H1 (cell line): ENCODE measurements at regions not wholly inside any gene's neighbourhood (a gene's known extent, or its start where the extent isn't known, plus 50 kb on each side); places are given as distances from the start of the nearest gene placed in this dataset.

Experiments used
- BACH1 ChIP-seq: IDR thresholded peaks from 2 replicates; pipeline ENCODE4 v1.6.1; 2012; ENCODE audit warnings: low read length, improper control_type of control experiment
- CHD7 ChIP-seq: fragments of 300-600 bp; sonication (generic); IDR thresholded peaks from 2 replicates; pipeline ENCODE4 v1.7.1; 2012; ENCODE audit warnings: low read length, moderate library complexity, mild to moderate bottlenecking, inconsistent platforms; ENCODE audit not compliant: insufficient replicate concordance
- CTCF ChIP-seq, 3 experiments: IDR thresholded peaks; 1 replicate in 2 of 3; 2 replicates in 1 of 3; pipeline versions ENCODE4 v1.5.1 to v1.6.1; 2011; ENCODE audit warnings: low read length in 3 of 3, mild to moderate bottlenecking in 3 of 3, inconsistent platforms in 2 of 3, low read depth in 1 of 3, moderate library complexity in 1 of 3; ENCODE audit not compliant: insufficient read depth in 1 of 3; ENCODE audit errors: control extremely low read depth in 1 of 3
- EP300 ChIP-seq, 2 experiments: IDR thresholded peaks; 1 replicate in 1 of 2; 2 replicates in 1 of 2; pipeline ENCODE4 v1.6.1; 2011 to 2012; ENCODE audit warnings: low read depth in 2 of 2, low read length in 2 of 2, mild to moderate bottlenecking in 2 of 2, borderline replicate concordance in 1 of 2, inconsistent platforms in 1 of 2, moderate library complexity in 1 of 2
- EZH2 ChIP-seq: fragments of 200-600 bp; sonication (generic); IDR thresholded peaks from 2 replicates; pipeline ENCODE4 v1.7.1; 2012; ENCODE audit warnings: low read depth, mild to moderate bottlenecking, moderate library complexity, low read length, inconsistent platforms; ENCODE audit not compliant: severe bottlenecking
- JUN ChIP-seq: IDR thresholded peaks from 2 replicates; pipeline ENCODE4 v1.6.1; 2011; ENCODE audit warnings: low read depth, mild to moderate bottlenecking, improper control_type of control experiment, low read length
- POLR2A ChIP-seq, 2 experiments: IDR thresholded peaks; 1 replicate in 1 of 2; 2 replicates in 1 of 2; pipeline ENCODE4 v1.6.1; 2011; ENCODE audit warnings: low read depth in 2 of 2, low read length in 2 of 2, mild to moderate bottlenecking in 2 of 2; ENCODE audit errors: control extremely low read depth in 1 of 2
- RAD21 ChIP-seq, 2 experiments: IDR thresholded peaks in 1 of 2; conservative IDR thresholded peaks in 1 of 2; 2 replicates each; pipeline ENCODE4 v1.6.1; 2011; ENCODE audit warnings: low read depth in 2 of 2, low read length in 2 of 2, improper control_type of control experiment in 1 of 2, inconsistent platforms in 1 of 2, mild to moderate bottlenecking in 1 of 2, moderate library complexity in 1 of 2
- USF2 ChIP-seq: IDR thresholded peaks from 2 replicates; pipeline ENCODE4 v1.6.1; 2011; ENCODE audit warnings: low read length, improper control_type of control experiment

GRCh38 chr3:187983484-187984124 lies 170.4 kb upstream of the LPP start:
- TF ChIP-seq JUN, result no peak
- no peak for TF ChIP-seq EP300 (IDR thresholded peaks at IDR 0.05; ENCODE audit: borderline replicate concordance in 1 of 2, low read depth in 2 of 2, low read length in 2 of 2)
- TF ChIP-seq POLR2A (IDR thresholded peaks at IDR 0.05; ENCODE audit: control extremely low read depth in 1 of 2, low read depth in 2 of 2, low read length in 2 of 2), result no peak
- TF ChIP-seq CTCF (IDR thresholded peaks at IDR 0.05; ENCODE audit: control extremely low read depth in 1 of 3, insufficient read depth in 1 of 3, low read depth in 1 of 3, low read length in 3 of 3), result no peak
- no peak for TF ChIP-seq CHD7
- TF ChIP-seq USF2, result no peak
- no peak for TF ChIP-seq BACH1
- no peak for TF ChIP-seq RAD21 (IDR thresholded peaks at IDR 0.05 in 1 of 2, conservative IDR thresholded peaks at IDR 0.05 in 1 of 2; ENCODE audit: low read depth in 2 of 2, low read length in 2 of 2)
- no peak for TF ChIP-seq EZH2
